SK-N-MC (cell line): ENCODE measurements at regions not wholly inside any gene's neighbourhood (a gene's known extent, or its start where the extent isn't known, plus 50 kb on each side); places are given as distances from the start of the nearest gene placed in this dataset.
"Not testable (repeated sequence)": the region's sequence is repeated elsewhere in the genome, so short reads cannot be mapped to it uniquely, and the experiment has no call there.

ENCODE experiments used
- EZH2 ChIP-seq: fragments of 200-600 bp; sonication (generic); IDR thresholded peaks from one replicate; pipeline ENCODE4 v1.6.1; 2017; ENCODE audit warnings: antibody characterized with exemption
- FOXP2 ChIP-seq: optimal IDR thresholded peaks from 2 replicates; pipeline ENCODE3; 2011; ENCODE audit warnings: mild to moderate bottlenecking, moderate library complexity; ENCODE audit not compliant: insufficient read depth; ENCODE audit errors: extremely low read length, control extremely low read depth
- POLR2AphosphoS5 ChIP-seq: IDR thresholded peaks from 2 replicates; pipeline ENCODE4 v1.6.1; 2012; ENCODE audit warnings: mild to moderate bottlenecking, low read depth, low read length, borderline replicate concordance

DNA sequence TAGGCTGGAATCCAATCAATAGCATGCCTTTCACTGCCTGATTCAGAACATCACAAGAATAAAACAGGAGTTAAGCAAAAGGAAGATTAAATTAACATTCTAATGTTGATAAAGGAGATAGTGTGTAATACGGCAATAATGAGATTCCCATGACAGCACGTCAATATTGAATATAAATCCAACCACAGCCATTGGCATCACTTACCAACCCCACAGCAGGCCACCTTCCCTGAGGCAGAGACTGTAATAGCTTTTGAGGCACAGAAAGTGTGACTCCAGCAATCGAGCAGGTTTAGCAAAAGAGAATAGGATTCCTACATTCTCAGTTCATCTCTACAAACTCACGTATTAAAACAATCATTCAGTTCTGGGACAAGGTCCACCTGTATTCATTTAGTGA lies 954.6 kb upstream of the CDH18 start:
- not testable (repeated sequence) for TF ChIP-seq EZH2, POLR2AphosphoS5, FOXP2
